NOMO-1 treated with DMSO at 0.1 percent for 48 hours (cell line): ENCODE measurements at regions not wholly inside any gene's neighbourhood (a gene's known extent, or its start where the extent isn't known, plus 50 kb on each side); places are given as distances from the start of the nearest gene placed in this dataset.
"Not testable (repeated sequence)": the region's sequence is repeated elsewhere in the genome, so short reads cannot be mapped to it uniquely, and the experiment has no call there.

ENCODE experiments used
- DNase-seq: peaks from one replicate; lab custom pipeline; 2025; ENCODE audit not compliant: unreplicated experiment; lab: John Stamatoyannopoulos, UW

GRCh38 chr5:144048259-144048856 lies 122.1 kb downstream of the YIPF5 start:
- DNase-seq, result no peak

- DNase-seq, result not testable (repeated sequence)
Observed at GRCh38 chr5:144055391-144055790, 115.1 kb downstream of the YIPF5 start.

DNA sequence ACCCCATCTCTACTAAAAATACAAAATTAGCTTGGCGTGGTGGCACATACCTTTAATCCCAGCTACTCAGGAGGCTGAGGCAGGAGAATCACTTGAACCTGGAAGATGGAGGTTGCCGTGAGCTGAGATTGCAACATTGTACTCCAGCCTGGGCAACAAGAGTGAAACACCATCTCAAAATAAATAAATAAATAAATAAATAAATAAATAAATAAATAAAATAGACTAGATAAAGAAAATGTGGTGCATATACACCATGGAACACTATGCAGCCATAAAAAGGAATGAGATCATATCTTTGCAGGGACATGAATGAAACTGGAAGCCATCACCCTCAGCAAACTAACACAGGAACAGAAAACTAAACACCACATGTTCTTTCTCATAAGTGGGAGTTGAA lies 110.4 kb downstream of the YIPF5 start:
- DNase-seq, result not testable (repeated sequence)

DNA sequence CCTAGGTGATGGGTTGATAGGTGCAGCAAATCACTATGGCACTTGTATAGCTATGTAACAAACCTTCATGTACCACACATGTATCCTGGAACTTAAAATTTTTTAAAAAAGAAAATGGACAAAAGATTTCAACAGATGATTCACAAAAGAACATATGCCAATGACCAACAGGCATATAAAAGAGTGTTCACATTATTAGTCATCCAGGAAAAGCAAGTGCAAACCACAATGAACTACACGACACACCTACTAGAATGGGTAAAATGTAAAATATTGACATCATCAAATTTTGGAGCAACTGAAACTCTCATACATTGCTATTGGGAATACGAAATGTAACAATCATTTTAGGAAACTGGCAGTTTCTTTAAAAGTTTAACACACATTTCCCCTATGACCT lies 109.9 kb downstream of the YIPF5 start:
- DNase-seq, result no peak

- no peak for DNase-seq
Observed at GRCh38 chr5:144065786-144066185, 104.7 kb downstream of the YIPF5 start.

- DNase-seq, result no peak
Observed at GRCh38 chr5:144072518-144072927, 97.9 kb downstream of the YIPF5 start.

DNA sequence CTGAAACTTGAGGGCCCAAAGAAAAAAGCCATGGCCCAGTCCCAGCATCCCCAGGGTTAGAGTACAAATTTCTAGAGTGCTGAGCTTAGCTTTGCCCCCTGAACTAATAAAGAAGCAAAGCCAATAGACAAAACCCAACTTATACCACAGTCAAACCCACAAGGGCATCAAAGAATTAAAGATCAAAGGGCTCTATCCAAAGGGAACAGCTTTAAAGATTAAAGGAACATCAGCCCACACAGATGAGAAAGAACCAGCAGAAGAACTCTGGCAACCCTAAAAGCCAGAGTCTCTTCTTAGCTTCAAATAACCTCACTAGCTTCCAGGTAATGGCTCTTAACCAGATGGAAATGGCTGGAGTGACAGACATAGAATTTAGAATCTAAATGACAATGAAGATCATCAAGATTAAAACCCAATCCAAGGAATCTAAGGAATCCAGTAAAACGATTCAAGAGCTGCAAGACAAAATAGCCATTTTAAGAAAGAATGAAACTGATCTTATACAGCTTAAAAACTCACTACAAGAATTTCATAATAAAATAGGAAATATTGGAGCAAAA lies 93.9 kb downstream of the YIPF5 start:
- no peak for DNase-seq

DNA sequence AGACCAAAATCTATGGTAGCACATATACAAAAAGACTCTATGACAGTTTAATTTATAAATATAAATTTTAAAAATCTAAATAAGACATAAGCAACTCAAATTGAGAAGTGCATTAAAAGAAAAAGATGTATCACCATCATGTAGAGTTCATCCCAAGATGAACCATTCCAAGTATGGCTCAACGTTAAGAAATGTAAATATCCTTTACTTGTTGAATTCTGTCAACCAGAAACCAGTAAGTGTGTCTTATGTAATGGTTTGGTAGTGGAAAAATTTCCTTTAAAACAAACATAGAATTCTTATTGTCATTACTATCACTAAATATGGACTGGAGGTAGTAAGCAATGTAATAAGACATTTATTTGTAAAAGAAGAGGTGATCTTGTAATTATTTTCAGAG lies 87.3 kb downstream of the YIPF5 start:
- DNase-seq, result no peak

DNA sequence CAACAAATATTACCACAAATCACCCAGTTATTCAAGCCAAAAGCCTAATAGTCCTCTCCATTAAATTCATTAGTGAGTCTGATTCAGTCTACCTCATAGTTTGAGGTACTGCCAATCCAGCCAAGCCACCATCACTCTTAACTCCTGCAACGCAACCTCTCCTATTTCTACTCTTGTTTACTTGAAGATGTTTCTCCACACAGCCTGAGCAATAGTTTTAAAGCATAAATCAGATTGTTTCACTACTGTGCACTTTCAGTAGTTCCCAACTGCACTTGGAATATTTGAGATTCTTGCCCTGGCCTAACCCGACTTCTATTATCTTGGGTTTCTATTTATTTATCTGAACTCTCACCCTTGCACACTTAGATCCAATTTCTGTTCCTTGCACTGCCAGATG lies 85.5 kb downstream of the YIPF5 start:
- DNase-seq, result no peak

- no peak for DNase-seq
Observed at GRCh38 chr5:144085381-144085780, 85.1 kb downstream of the YIPF5 start.

DNA sequence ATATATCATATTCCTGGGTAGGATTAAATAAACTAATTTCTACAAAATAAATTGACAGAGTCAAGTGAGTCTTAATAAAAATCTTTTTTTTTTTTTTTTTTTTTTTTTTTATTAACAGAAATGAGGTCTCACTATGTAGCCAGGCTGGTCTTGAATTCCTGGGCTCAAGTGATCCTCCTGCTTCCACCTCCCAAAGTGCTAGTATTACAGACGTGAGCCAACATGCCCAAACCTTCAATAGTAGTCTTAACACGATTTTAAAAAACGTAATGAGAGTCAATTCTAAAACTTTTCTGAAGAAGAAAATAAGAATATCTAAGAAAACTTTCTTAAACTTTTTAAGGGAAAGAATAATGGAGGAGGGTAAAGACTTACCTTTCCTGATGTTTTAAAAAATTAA lies 84.2 kb downstream of the YIPF5 start:
- DNase-seq, result no peak

DNA sequence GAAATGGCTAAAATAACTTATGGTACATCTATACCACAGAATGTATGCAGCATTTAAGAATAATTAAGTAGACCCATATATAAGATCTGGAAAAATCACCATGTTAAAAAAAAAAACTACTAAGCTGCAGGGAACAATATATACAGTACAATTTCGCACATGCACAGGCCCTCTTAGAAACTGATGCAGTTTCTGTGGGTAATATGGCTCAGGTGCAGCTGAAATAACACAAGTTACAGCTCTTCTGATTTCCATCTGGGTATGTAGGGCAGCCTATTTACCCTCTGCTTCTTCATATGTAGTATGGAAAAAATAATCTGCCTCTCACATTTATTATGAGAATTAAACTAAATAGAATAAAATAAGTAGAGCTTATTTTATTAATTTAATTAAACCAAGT lies 82.9 kb downstream of the YIPF5 start:
- DNase-seq, result no peak

DNA sequence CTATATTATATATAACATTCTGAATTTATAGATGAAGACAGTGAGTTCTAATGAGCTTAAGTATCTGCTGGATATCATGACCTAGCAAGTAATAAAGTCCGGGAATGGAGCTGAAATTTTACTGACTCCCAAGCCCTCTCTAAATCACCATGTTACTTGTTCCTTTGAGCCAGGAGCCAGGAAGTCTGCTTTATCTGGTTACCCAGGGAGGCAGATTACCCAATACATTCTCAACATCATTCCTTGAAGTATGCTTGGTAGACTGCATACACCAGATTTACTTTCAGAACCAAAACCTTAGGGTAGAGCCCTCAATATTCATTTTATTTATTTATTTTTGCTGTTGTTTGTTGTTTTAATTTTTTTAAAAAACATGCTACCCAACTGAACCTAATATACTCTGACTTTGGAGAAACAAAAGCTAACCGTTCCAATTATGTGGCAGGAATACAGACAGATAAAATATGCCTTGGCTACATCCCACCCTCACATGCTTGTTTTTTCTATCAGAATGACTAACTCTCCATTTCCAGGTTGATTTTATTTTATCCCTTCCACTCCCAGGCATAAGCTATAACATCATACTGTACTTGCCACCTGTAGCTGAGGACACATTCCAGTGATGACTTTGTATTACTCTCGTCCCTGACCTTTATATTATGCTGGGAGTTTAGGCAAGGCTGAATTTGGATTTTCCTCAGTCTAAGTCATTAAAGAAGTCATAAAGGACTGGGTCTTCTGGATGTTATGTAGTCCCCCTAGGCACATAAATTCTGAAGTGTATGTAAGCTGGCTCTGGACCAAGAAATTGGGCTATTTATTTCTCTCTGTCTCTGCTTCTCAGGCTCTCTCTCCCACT lies 82.0 kb downstream of the YIPF5 start:
- no peak for DNase-seq

DNA sequence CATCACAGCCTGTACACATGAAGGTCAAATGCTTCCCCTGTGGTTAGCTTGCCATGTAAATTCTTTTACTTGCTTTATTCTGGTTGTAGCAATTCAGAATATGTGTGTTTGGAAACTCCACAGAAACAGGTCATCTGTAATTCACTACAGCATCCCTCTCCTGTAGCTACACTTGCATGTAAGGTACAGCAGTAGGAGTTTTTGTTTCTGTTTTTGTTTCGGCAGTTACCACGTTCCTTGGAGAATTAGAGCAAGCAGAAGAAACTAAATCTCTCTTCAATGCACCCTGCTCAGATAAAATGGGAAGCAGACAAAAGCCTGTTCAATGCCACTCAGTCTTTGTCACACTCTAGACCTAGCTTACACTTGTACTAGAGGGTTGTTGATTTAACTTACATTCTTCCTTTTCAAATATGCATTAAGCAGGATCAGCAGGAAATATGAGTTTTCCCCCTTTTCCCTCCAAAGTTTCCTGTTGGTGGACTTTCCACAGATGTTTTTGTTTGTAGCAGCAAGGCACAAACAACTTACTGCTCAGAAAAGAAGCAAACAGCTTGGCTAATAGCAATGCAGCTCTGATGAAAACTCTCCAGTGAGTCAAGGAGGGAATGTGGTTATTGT lies 80.9 kb downstream of the YIPF5 start:
- DNase-seq, result no peak

DNA sequence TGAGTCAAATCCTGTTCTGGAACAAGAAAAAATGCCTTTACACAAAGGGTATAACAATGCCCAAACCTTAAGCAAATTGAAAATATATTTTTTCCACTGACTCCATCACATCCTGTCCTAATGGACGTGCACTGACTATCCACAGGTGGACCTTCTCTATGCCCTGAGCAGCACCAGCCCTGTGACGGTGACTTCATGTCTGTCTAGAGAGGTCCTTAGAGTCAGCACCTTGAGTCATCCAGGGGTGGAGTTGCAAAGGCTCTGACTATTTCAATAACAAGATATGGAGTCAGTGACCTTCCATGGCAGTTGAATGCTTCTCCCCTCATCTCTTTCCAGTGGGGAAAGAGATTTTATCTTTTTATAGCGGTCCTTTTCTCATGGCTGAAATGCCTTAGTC lies 78.0 kb downstream of the YIPF5 start:
- no peak for DNase-seq

- no peak for DNase-seq
Observed at GRCh38 chr5:144093400-144093799, 77.1 kb downstream of the YIPF5 start.

DNA sequence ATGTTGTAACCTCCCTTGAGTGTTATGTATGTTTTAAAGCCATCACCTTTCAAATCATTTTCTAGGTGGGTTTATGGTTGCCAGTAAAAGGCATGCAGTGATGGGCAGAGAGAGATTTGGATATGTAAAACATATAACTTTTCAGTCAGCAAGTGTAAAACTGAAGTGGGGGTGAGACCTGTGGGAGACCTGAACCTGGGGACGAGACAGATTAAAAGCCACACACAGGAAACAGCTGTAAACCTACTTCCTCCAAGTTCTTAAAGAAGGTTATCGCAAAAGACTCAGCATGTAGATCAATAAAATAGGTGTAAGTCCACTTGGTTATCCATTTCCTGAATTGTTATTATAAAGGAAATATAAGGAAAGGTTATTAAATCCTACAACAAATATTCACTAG lies 76.6 kb downstream of the YIPF5 start:
- DNase-seq, result no peak

GRCh38 chr5:144100702-144101101 lies 69.8 kb downstream of the YIPF5 start:
- DNase-seq, result no peak

DNA sequence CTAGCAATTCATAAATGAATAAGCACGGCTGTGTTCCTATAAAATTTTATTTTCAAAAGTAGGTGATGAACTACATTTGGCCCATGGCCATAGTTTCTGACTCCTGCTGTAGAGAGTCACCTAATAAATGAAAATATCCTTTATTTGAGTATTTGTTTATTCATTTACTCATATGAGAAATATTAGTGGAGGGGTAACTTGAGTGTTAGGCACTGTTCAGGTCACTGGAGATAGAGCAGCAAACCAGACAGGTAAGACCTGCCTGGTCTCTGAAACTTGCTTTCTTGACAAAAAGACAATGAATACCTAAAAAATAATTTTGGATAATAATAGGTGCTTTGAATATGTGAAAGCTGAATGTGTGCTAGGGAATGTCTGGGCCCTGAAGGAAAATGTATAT lies 68.8 kb downstream of the YIPF5 start:
- no peak for DNase-seq

DNA sequence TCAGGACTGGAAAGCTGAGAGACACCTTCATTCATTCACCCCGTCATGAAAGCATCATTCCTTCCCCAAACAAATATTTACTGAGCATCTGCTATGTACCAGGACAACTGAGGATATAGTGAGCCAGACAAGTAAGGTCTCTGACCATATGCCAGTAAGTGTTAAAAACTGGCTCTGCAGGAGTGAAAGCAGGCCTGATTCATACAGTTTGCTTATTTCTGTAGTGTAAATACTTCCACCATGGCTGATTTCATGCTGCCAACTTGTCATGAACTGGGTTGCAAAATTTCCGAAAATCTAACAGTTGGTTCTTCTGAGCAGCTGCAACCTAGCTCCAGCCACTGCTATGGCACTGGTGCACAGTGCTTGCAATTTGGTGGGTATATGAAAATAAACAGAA lies 68.1 kb downstream of the YIPF5 start:
- no peak for DNase-seq

DNA sequence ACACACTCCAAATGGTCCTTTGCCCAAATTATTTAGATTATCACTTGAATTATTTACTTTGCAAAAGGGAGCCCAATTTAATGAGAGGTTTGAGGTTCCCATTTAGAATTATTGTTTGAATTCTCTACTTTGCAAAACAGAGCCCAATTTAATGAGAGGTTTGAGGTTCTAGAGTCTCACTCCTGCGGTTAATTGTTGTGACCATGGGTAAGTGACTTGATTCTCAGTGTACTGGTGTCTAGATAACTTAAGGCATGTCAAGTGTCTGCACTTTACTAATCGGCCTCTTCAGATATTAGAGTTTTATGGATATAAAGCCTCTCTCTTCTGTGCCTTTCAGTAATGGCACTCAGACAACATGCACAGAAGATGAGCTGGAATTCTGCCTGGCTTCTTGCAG lies 67.5 kb downstream of the YIPF5 start:
- no peak for DNase-seq
